ENCODE measurements at regions not wholly inside any gene's neighbourhood (a gene's known extent, or its start where the extent isn't known, plus 50 kb on each side); places are given as distances from the start of the nearest gene placed in this dataset.
"Not testable (repeated sequence)": the region's sequence is repeated elsewhere in the genome, so short reads cannot be mapped to it uniquely, and the experiment has no call there.

DNA sequence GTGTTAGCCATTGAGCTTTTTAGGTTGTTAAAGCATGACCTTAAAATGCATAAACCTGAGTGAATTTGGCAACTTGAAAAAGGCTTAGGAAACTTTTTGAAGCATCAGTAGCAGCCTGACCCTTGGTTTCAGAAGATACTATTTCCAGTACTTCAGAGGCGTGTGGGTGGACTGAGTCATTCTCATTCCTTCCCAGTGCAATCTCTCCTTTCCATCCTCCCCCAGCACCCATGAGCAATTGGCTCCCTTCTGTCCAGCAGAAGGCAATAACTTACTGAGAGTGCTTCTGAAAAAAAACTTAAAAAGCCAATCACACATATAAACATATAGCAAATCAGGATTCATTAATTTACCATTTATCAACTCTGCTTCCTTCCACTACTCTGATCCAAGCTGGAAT, 299.3 kb upstream of the STXBP6 start:
- no peak for DNase-seq (ENCODE audit: low read depth)

DNA sequence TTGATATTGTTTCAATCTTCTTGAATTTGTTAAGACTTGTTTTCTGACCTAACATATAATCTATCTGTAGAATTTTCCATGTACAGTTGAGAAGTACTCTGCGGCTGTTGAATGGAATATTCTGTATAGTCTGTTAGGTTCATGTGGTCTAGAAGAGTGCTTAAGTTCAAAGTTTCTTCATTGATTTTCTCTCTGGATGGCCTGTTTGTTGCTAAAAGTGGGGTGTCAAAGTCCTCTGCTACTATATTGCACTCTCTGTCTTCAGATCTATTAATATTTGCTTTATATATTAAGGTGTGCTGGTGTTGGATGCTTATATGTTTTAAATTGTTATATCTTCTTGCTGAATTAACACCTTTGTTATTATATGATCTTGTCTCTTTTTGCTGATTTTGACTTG, 290.9 kb upstream of the STXBP6 start:
- no peak for DNase-seq (ENCODE audit: low read depth)

DNA sequence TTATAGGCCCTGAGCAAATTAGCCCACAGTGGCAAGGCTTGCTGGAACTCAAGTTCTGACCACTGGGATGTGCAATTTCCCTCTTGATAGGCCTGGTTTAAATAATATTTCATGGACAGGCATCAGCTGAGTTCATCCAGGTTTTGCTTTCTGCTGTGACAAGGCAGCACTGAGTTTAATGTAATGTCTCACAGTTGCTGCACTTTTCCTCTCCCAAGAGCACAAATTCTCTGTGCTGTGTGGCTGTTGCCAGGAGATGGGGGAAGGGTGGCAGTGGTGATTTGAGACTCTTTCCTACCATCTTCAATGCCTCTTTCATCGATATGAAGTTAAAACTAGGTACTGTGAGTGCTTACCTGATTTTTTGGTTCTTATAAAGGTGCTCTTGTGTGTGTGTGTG, 272.8 kb upstream of the STXBP6 start:
- DNase-seq (ENCODE audit: low read depth) = no peak

DNA sequence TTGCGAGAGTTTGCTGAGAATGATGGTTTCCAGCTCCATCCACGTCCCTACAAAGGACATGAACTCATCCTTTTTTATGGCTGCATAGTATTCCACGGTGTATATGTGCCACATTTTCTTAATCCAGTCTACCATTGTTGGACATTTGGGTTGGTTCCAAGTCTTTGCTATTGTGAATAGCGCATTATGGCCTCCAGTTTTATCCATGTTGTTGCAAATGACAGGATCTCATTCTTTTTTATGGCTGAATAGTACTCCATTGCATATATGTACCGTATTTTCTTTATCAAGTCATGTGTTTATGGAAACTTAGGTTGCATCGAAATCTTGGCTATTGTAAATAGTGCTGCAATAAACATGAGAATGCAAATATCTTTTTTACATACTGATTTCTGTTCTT, 266.1 kb upstream of the STXBP6 start:
- DNase-seq (ENCODE audit: low read depth) = not testable (repeated sequence)

DNA sequence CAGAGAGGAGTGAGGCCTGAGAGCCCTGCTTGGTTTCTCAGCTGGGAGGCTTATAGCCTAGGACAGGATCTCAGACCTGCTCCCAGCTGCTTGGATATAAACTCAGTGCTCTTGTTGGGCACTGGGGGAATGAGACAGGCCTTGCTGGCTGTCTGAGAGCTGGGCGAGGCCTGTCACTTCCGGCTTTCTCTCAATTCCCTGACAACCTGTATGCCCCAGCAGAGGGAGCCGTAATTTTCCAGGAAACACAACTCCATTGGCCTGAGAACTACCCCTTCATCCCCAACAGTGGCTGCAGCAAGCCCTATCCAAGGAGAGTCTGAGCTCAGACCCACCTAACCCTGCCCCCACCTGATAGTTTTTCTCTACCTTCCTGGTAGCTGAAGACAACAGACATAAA, 258.3 kb upstream of the STXBP6 start:
- no peak for DNase-seq (ENCODE audit: low read depth)

DNA sequence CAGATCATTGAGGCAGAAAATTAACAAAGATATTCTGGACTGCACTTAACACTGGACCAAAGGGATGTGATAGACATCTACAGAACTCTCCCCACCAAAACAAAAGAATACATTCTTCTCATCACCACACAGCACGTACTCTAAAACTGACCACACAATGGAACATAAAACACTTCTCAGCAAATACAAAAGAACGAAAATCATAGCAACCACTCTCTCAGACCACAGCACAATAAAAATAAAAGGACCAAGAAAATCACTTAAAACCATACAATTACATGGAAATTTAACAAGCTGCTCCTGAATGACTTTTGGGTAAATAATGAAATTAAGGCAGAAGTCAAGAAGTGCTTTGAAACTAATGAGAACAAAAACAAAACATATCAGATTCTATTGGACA, 254.0 kb upstream of the STXBP6 start:
- DNase-seq (ENCODE audit: low read depth) = no peak

DNA sequence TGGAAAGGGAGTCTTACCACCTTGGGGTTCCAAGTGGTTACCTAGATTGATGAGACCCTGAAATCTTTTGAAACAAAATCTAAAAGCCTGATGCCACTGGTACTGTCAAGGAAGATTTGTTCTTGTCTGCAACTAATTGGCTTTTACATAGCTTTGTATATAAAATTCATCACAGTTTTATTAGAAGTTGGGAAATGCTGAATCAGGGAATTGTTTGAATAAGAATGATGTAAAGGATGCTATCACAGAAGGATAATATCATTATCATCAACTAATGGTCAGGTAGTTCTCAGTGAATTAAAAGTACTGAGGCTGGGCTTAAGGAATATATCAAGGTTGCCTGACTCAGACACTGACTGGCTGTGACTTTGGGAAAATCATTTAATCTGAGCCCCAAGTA, 248.3 kb upstream of the STXBP6 start:
- no peak for DNase-seq (ENCODE audit: low read depth)

DNA sequence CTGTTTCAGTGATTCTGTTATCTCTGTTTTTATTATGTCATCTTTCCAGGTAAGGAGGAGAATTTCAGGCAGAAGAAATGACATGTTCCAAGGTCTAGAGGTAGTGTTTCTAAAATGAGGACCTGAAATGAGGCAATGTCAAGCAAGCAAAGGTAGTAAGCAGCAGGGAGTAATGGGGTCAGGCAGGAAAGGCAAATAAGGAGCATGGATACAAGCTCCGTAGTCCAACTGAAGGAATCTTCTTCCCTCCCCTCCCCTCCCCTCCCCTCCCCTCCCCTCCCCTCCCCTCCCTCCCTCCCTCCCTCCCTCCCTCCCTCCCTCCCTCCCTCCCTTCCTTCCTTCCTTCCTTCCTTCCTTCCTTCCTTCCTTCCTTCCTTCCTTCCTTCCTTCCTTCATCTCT, 240.2 kb upstream of the STXBP6 start:
- not testable (repeated sequence) for DNase-seq (ENCODE audit: low read depth)

DNA sequence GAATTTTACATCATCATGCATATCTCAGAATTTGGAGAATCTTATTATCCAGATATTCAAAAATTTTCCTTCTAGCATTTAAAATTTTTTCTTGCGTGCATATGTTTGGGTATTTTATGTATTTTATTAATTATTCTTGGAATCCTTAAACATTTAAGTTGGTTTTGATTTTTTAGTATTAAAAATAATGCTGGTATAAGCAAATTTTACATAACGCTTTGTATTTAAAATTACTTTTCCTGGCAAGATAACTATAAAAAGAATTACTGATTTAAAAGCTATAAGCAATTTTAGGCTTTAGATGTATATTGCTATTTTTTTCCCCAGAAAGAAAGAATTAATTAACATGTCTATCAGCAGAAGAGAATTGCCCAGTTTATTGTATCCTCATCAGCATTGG, 224.6 kb upstream of the STXBP6 start:
- no peak for DNase-seq (ENCODE audit: low read depth)

DNA sequence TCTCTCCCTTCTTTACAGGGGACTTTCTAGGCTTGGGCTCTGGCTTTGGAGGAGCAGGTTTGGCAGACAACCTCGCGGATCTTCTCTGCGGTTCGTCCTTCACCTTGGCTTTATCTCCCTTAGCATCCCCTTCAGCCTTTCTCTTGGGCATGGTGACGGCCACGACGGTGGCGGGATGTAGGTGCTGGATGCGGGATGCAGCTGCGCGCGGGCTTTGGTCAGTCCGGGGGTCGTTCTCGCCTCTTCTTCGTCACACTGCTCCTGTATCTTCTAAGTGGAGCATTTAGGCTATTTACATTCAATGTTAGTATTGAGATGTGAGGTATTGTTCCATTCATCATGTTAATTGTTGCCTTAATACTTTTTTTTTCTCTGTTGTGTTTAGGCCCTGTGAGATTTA, 217.2 kb upstream of the STXBP6 start:
- no peak for DNase-seq (ENCODE audit: low read depth)

DNA sequence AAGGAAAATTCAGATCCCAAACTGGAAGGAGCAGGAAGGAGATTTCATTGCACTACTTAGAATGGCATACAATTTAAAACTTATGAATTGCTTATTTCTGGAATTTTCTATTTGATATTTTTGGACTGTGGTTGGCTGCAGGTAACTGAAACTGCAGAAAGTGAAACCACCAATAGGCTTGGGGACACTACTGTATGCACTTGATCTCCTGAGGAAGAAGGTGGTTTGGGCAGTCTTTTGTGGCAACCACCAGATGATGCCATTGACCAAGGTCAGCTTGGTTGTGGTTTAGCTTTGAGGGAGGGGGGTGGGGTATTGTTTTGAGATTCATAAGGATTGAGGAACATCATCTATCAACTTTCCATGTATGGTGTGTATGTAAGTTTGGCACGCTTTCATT, 209.5 kb upstream of the STXBP6 start:
- DNase-seq (ENCODE audit: low read depth) = no peak

DNA sequence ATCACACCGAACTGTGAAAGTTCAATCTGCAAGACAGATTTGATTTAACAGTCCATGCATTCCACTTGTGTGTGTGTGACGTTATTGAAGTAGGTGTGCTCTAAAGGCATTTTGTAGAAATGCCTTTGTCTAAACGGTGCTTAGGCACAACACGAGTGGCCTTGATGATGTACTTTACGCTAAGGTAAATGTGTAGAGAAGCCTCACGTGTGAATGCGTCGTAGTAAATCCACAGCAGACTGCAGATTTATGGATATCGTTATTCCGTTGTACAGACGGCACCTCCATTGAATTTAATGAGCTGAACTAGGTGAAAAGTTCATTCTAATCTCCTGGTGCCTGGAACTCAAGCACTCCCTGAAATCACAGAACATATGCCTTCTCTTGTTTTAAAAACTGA, 202.8 kb upstream of the STXBP6 start:
- no peak for DNase-seq (ENCODE audit: low read depth)

DNA sequence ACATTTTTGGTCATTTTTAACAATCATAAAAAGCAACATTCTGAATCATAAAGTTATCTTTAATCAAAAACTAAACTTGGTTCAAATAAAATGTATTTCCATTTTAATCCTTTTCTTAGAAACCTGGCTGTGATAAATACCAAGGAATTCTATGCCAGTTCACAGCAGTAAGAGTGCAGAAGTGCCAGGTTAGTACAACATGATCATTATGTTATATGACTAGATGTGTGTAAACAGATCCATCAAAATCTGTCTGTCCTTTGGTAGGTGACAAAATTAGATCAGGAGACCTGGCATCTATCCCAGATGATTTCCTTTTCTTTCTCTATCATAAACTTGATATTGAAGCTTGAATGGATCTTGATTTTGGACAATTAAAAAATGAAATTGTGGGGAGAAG, 200.6 kb upstream of the STXBP6 start:
- no peak for DNase-seq (ENCODE audit: low read depth)

DNA sequence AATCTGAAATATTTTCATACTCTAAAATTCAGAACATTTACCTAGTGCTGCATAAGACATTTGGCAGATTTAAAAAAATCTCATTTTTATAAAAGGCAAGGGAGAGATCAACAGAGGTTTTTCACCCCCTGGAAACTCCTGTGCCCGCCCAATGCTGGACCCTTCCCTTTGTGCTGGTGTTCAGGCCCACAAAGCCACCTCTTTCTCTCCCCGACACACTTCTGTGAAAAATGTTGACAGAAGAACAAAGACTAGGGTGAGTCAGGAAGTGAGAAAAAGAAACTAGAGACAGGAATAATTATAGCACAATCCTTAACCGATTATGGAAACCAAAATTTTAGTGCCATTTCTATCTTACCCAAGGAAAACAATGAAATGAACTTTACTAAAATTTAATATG, 197.7 kb upstream of the STXBP6 start:
- no peak for DNase-seq (ENCODE audit: low read depth)

DNA sequence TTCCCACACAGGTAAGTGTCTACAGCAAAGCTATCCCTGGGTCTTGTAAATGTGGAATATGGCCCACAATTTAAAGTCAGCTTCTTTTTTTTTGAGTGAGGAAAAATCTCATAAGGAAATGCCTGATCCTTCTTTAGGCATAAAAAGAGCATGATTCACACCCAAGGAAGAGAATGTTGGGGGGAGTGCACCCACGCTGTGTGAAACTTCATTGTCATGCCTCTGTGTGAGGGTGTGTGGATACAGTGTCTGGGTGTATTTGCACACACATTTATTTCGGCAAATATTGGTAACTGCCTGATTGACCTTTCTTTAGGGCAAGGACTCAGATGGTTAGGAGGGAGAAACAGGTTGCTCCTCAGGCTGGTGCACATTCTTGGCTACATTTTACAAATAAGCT, 196.8 kb upstream of the STXBP6 start:
- no peak for DNase-seq (ENCODE audit: low read depth)

DNA sequence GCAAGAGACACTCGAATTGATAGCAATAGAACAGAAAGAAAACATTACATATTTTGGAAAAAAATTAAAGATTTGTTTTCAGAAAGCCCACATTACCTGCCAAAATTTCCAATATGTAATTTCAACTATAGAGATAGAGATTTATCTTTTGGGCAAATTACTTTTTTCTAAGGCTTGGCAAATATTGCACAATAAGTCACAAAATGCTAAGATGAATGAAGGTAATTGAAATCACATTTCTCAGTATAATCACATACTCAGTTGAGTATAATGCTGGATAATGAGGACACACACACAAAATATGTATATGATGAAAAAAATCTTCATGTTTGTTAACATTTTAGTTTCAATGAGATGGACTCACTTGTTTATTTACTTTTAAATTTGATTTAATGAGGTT, 189.2 kb upstream of the STXBP6 start:
- no peak for DNase-seq (ENCODE audit: low read depth)

DNA sequence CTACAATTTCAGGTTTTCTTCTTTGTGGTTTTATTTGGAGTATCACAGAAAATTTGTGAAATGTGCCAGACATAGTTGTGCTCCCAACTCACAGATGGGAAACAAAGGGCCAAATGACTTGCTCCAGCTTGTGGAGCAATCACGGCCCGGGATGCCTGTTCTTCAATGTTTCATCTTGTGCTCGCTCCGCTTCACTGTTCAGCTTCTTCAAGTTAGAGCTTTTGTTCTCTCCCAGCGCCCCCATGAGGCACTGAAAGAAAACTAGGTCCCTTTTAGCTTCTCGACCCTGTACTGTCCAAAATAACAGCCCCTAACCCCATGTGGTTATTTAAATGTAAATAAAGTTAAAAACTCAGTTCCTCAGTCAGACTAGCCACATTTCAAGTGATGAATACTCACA, 187.9 kb upstream of the STXBP6 start:
- DNase-seq (ENCODE audit: low read depth) = peak; percentile 54

DNA sequence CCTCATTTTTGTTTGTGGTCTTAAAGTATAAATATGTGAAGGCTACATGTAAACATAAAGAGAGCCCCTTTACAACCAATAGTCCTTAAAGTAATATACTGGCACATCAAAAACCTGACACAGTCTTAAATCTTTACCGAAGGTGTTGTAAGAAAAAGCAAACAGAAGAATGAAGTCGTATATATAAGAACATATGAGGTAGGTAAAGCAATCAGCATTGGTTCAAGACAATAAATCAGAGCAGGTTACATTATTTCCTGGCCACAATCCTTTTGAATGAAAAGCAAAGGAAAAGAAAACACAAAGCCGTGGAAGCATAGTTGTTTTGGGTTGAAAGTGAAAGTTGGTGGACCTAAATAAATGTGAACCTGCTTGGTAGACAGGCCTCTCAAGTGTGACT, 183.7 kb upstream of the STXBP6 start:
- no peak for DNase-seq (ENCODE audit: low read depth)

DNA sequence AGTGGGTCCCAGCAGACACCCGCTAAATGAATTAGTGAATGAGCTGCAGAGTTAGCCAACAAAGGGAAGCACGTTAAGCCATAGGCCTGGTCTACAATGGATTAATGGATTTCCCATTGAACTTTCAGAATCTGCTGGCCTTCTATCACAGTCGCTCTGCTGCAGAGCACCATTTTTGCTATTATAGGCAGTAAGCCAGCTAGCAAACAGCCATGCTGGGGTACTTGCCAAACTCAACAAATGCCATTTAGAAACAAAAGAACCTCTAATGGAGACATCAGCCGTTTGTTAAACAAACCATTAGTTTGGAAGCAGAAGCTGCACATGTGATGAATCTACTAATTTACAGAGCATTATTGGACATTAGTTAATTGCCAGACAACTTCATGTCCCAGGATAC, 181.1 kb upstream of the STXBP6 start:
- DNase-seq (ENCODE audit: low read depth) = peak; percentile 15

DNA sequence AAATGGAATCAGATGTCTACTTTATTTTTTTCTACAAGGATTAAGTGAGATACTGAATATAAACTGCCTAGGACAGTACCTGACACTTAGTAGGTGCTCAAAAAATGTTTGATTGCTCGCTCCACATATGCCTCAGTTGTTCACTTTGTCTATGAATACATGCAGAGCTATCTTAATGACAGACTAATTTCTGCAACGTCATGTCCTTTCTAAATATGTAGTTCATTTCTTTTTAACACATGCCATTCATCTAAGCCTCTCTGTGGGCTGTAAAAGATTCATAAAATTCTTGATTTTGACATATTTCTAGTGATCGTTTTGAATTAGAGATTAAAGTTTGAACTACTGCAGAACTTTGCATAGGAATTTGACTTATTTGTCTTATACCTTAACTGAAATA, 176.3 kb upstream of the STXBP6 start:
- no peak for DNase-seq (ENCODE audit: low read depth)

DNA sequence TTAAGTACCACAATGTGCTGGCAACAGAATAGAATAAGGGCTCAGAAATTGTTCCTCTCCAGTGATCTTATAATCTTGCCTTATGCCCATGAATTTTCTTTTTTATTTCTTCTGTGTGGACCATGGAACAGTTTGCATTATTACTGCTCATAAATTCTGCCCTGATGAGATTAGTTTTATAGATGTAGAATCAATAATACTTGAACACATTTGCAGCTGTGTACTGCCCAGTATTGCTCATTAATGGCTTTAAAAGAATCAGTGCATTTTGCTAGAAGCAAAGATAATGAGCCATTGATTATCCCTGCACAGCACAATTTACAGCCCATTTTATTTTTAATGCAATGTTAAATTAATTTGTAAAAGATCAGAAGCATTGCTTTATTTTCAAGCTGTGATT, 172.3 kb upstream of the STXBP6 start:
- DNase-seq (ENCODE audit: low read depth) = no peak

DNA sequence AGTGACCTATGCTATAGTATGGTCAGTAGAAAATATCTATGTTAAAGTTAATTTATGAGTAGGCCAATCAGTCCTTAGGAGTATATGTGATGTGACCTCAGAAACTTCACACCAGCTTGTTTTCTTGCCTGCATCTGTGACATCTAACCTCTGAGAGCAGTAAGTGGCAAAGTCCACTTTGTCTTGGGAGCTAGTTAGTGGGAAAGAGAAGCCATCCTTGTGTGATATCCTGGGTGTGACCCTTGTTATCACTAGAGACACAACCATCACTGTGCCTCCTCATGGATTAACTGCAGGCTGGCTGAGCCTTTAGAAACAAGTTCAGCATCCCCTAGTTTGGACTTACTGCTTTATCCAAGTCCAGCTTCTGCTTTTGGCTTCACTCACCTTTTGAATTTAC, 170.6 kb upstream of the STXBP6 start:
- no peak for DNase-seq (ENCODE audit: low read depth)

DNA sequence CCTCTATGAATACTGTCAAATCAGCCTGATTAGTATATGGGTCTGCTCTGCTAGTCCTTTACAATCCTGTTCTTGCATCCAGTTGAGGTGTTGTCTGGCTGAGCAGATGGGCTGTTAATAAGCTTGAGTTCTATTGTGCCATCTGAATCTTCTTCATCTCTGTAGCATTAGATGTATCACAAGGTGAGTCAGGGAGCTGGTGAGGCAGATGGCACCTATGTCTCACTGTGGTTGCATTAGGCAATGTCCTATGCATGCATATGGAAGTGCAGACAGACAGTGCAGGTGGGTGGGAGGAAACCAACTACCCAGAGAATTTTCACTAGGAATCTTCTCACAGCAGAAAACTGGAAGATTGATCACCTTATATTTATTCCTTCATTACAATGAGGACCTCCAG, 165.7 kb upstream of the STXBP6 start:
- no peak for DNase-seq (ENCODE audit: low read depth)

DNA sequence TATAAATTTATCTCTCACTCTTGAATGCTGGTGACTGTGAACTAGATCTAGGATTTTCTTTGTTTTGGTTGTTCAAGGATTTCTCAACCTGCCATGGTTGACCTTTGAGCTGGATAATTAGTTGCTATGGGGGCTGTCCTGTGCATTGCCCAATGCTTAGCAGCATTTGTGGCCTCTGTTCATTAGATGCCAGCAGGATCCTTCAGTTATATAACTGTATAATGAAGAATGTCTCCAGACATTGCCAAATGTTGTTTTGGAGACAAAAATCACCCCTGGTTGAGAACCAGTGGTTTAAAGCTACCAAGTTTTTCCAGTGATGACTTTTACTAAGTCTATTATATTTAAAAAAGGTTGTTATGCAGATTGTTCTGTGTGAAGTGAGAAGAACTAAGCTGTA, 147.9 kb upstream of the STXBP6 start:
- DNase-seq (ENCODE audit: low read depth) = no peak

DNA sequence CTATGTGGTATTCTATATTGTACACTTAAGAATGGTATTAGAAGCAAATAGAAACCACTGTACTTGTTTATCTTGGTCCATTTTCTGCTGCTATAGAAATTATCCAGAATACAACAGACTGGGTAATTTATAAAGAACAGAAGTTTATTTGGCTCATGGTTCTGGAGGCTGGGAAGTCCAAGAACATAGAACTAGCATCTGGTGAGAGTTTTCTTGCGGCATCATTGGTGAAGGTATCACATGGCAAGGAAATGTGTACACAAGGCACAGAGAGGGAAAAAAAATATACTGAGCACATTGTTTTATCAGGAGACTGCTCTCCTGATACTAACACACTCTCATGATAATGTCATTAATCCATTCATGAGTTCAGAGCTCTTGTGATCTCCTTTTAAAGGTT, 130.3 kb upstream of the STXBP6 start:
- no peak for DNase-seq (ENCODE audit: low read depth)

Data from LHCN-M2 (cell line).